ENCODE measurements at regions not wholly inside any gene's neighbourhood (a gene's known extent, or its start where the extent isn't known, plus 50 kb on each side); places are given as distances from the start of the nearest gene placed in this dataset.

DNA sequence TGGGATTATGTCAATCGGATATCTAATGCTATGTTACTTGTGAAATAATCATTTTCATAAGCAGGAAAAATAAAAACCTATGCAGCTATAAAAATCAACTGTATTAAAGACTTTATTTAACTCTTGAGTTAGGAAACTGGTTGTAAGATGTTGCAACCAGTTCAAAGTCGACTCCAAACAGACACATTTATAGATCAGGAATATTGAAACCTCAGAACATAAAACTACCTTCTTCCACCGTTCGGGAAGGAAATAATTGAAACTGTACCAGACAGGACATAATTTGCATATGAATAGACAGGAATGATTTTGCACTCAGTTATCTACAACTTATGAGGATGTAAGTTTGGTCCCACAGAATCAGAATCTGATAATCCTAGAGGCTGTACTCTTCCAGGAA lies 181.8 kb upstream of the STS start:
- TF ChIP-seq POLR2A (IDR thresholded peaks at IDR 0.05; ENCODE audit: low read depth, low read length) (no peak), POLR2AphosphoS5 (IDR thresholded peaks at IDR 0.05; ENCODE audit: low read depth, low read length) (no peak)
